ENCODE measurements at regions not wholly inside any gene's neighbourhood (a gene's known extent, or its start where the extent isn't known, plus 50 kb on each side); places are given as distances from the start of the nearest gene placed in this dataset.
A peak's percentile ranks its signal among the peaks of the same experiment; 100 is the strongest.
"Not testable (repeated sequence)": the region's sequence is repeated elsewhere in the genome, so short reads cannot be mapped to it uniquely, and the experiment has no call there.

DNA sequence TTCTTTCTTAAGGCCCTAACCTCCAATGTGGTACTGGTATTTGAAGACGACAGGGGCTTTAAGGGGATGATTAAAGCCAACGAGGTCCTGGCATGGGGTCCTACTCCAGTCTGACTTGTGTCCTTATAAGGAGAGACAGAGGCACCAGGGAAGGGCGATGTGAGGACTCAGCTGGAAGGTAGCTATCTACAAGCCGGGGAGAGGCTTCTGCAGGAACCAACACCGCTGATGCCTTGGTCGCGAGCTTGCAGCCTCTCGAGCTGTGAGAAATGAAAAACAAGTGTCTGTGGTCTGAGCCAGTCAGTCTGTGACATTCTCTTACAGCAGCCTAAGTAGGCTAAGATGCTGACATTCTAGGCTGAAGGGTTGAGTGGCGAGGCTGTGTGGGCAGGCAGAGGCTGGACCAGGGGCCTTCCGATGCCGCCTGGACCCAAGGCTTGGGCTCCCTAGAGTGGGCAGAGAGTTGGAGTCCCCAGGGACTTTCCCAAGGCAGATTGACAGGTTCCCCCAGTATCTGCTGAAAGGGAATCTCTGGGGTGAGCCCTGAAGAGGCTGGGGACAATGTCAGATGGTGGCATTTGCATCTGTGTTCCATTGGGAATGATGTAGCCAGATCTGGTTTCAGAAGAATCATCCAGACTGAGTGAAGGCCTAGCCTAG is 322.9 kb upstream of the HS6ST1 start:
- no peak for DNase-seq

DNA sequence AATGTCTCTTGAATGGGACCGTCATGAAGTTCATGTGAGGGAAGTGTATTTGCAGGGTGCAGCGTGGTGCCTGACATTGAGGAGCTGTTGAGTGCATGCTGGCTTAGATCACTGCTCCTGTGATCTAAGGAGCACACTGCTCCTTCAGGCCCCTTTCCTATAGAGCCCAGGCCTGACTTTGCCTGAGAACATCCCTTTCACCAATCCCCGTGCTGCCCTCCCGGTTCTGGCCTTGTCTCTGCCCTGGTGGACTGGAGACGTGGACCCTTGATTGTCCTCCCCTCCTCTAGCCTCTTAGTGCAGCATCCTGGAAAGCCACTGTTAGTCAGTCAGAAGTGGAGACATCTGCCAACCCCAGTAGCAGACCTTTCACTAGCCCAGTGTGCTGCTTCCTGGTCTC is 323.6 kb upstream of the HS6ST1 start:
- DNase-seq, result no peak

DNA sequence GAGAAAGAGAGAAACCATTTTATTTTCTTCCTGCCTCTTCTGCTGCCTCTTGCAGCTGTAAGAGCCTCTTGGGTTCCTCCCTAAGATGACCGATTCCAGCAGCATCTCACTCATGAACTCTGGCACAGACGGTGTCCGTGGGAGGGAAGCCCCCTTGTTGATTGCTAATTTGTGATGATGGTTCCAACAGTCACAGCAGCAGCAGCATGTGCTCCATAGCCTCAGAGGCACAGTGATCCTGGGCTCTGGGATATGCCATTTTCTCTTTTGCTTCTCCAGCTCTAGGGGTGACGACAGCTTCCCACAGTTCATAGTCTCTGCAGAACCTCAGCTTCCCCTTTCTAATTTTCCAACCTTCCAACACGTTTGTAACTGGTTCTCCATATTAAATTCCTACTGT is 324.2 kb upstream of the HS6ST1 start:
- DNase-seq, result no peak

GRCh38 chr2:128643221-128644065 is 324.8 kb upstream of the HS6ST1 start:
- no peak for DNase-seq

GRCh38 chr2:128644156-128644555 is 325.5 kb upstream of the HS6ST1 start:
- no peak for DNase-seq

GRCh38 chr2:128644718-128645256 is 326.1 kb upstream of the HS6ST1 start:
- DNase-seq, result no peak

DNA sequence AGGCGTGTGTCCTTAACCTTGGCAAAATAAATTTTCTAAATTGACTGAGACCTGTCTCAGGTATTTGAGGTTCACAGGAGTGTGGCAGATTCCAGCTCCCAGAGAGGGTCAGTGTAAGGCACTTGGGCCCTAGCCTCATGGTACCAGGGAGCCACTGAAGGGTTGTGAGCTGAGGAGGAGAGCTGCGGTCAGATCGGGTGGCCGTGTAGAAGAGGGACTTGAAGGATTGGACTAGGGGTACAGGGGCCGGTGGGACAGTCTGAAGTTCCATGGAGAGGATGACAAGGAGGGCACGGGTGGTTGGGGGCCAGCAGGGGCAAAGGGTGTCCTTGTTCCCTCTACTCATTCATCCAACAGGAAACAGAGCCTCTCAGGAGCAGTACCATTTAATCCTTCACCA is 327.0 kb upstream of the HS6ST1 start:
- DNase-seq, result no peak

DNA sequence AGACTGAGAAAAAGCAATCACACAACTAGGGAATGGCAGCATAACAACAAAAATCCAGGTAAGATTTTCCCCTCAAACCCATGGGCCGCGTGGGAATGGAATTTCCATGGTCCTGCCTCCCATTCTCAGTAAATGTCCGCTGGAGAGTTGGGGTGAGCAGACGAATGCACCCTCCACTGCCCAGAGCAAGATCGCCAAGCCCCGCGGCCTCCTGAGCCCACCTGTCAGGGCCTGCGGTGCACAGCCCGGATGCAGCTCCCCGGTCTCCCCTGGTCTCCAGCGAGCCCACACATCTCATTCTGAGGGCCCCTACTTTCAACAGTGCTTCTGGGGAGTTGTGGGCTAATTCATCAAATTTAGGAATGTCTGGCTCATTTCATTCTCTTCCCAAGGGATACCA is 327.4 kb upstream of the HS6ST1 start:
- no peak for DNase-seq

DNA sequence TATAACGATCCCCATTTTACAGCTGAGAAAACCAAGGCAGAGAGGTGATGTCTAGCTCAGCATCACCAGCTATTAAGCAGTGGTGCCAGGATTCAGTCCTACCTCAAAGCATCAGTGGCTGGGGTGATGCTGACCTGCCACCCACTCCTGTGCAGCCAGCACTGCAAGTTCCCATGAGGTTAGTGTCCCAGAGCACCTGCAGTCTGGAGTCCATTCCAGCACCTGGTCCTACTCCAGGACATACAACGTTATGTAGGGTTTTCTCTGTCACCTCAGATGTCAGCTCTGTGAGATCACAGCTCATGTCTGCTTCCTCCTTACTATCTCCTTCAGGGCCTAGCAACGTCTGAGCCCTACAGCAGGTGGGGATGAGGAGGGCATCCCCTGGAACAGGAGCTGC is 328.0 kb upstream of the HS6ST1 start:
- DNase-seq, result no peak

DNA sequence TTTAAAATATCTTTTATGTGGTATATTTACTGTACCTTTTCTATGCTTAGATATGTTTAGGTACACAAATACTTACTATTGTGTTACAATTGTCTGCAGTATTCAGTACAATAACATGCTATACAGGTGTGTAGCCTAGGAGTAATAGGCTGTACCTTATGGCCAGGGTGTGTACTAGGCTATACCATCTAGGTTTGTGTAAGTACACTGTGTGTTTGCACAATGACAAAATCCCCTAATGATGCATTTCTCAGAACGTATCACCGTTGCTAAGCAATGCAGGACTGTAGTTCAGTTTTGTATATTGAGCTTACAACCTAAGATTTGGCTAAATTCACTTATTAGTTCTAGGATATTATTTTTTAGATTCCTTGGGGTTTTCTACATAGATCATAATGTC is 332.3 kb upstream of the HS6ST1 start:
- DNase-seq, result no peak

DNA sequence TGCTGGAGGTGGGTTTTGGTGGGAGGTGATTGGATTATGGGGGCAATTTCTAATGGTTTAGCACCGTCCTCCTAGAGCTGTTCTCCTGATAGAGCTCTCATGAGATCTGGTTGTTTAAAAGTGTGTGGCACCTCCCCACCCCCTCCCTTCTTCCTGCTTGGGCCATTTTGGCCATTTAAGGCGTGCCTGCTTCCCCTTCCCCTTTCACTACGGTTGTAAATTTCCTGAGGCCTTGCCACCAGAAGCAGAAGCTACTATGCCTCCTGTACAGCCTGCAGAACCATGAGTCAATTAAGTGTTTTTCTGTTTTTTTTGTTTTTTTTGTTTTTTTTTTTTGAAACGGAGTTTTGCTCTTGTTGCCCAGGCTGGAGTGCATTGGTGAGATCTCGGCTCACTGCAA is 335.7 kb upstream of the HS6ST1 start:
- DNase-seq, result peak; percentile 6

- DNase-seq, result no peak
Measured at GRCh38 chr2:128660836-128661235, 342.2 kb upstream of the HS6ST1 start.

DNA sequence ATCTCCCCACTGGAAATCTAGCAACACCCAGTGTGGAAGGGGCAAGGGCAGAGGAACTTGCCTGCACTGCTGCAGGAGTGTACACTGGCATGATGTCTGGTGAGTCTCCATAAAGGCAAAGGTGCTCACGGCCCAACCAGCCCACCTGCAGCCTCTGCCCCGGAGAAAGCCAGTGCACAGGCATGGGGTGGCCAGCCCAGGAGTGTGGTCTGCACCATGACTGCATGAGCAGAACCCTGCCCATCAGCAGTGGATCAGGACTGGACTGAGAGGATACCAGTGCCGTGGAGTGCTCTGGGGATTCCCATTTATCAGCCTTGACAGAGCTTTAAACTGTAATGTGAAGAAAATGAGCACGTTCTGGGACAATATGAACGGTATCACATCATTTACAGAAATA is 342.6 kb upstream of the HS6ST1 start:
- no peak for DNase-seq

GRCh38 chr2:128662051-128662471 is 343.4 kb upstream of the HS6ST1 start:
- no peak for DNase-seq

- DNase-seq, result no peak
Measured at GRCh38 chr2:128663371-128664050, 344.8 kb upstream of the HS6ST1 start.

GRCh38 chr2:128664499-128664971 is 345.9 kb upstream of the HS6ST1 start:
- no peak for DNase-seq

GRCh38 chr2:128665113-128665512 is 346.4 kb upstream of the HS6ST1 start:
- DNase-seq, result no peak

DNA sequence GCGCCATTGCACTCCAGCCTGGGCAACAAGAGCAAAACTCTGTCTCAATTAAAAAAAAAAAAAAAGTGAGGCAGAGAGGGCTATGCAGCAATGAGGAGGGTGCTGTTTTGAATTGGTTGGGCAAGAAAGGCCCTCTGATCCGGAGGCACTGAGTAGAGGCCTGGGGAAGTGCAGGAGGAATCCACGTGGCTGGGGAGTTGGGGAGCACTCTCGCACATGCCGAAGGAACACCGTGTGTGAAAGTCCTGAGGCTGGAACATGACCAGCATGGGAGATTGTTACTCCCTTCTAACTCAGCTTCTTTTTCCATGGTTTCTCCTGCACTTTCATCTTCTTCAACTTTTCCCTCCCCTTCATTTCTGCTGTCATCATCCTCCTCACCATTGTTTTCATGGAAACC is 347.9 kb upstream of the HS6ST1 start:
- DNase-seq, result no peak

GRCh38 chr2:128667391-128667790 is 348.7 kb upstream of the HS6ST1 start:
- no peak for DNase-seq

- no peak for DNase-seq
Measured at GRCh38 chr2:128668946-128669345, 350.3 kb upstream of the HS6ST1 start.

GRCh38 chr2:128670066-128670465 is 351.4 kb upstream of the HS6ST1 start:
- no peak for DNase-seq

- DNase-seq, result not testable (repeated sequence)
Measured at GRCh38 chr2:128671981-128672757, 353.5 kb upstream of the HS6ST1 start.

DNA sequence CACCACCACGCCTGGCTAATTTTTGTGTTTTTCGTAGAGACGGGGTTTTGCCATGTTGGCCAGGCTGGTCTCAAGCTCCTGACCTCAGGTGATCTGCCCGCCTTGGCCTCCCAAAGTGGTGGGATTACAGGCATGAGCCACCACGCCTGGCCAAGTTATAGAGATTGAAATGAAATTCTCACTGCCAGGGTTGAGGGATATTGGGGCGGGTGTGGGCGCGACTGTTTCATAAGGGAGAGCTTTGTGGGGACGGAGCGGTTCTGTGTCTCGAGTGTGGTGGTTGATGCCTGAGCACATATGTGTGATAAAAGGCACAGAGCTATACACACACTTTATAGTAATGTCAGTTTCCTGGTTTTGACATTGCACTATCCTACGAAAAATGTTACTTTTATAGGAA is 361.0 kb upstream of the HS6ST1 start:
- DNase-seq, result not testable (repeated sequence)

Measured in CD4-positive, alpha-beta T cell treated with Interleukin-12 subunit alpha and Interleukin-12 subunit beta, for 1 hour (primary cell).